ENCODE measurements at regions not wholly inside any gene's neighbourhood (a gene's known extent, or its start where the extent isn't known, plus 50 kb on each side); places are given as distances from the start of the nearest gene placed in this dataset.

GRCh38 chr14:21912367-21912766 is 238.7 kb upstream of the OR4E1 start:
- no peak for TF ChIP-seq CTCF (IDR thresholded peaks at IDR 0.05)
- TF ChIP-seq POLR2AphosphoS5 (IDR thresholded peaks at IDR 0.05) = no peak
